KMS-11 (cell line): ENCODE measurements at regions not wholly inside any gene's neighbourhood (a gene's known extent, or its start where the extent isn't known, plus 50 kb on each side); places are given as distances from the start of the nearest gene placed in this dataset.

Experiments used
- H2AFZ ChIP-seq: fragments of 200-600 bp; sonication (generic); 2 replicates; pipeline ENCODE4 v1.6.1; 2016; ENCODE audit warnings: antibody characterized with exemption, mixed run types, low read depth
- H3K27ac ChIP-seq: fragments of 200-600 bp; sonication (generic); 2 replicates; pipeline ENCODE4 v1.6.1; 2016; ENCODE audit warnings: mild to moderate bottlenecking, mixed run types
- H3K27me3 ChIP-seq: fragments of 200-600 bp; sonication (generic); 2 replicates; pipeline ENCODE4 v1.6.1; 2017; ENCODE audit warnings: mild to moderate bottlenecking, low read depth, mixed run types, moderate library complexity; ENCODE audit not compliant: insufficient read depth
- H3K36me3 ChIP-seq: fragments of 200-600 bp; sonication (generic); 2 replicates; pipeline ENCODE4 v1.6.1; 2017; ENCODE audit warnings: mild to moderate bottlenecking, mixed run types; ENCODE audit not compliant: insufficient read depth
- H3K4me1 ChIP-seq: fragments of 200-600 bp; sonication (generic); 2 replicates; pipeline ENCODE4 v1.6.1; 2016; ENCODE audit warnings: mild to moderate bottlenecking, low read depth, mixed run types; ENCODE audit not compliant: poor library complexity, severe bottlenecking
- H3K4me2 ChIP-seq: fragments of 200-600 bp; sonication (generic); 2 replicates; pipeline ENCODE4 v1.7.0; 2016; ENCODE audit warnings: mild to moderate bottlenecking, mixed run types
- H3K4me3 ChIP-seq: fragments of 200-600 bp; sonication (generic); IDR thresholded peaks from 2 replicates; pipeline ENCODE4 v1.6.1; 2017; ENCODE audit warnings: low read depth, low read length, mixed read lengths; ENCODE audit not compliant: insufficient read depth
- H3K79me2 ChIP-seq: fragments of 200-600 bp; sonication (generic); 2 replicates; pipeline ENCODE4 v1.6.1; 2016; ENCODE audit warnings: low read depth, mixed run types; ENCODE audit not compliant: insufficient read depth
- H3K9ac ChIP-seq: fragments of 200-600 bp; sonication (generic); 2 replicates; pipeline ENCODE4 v1.6.1; 2016; ENCODE audit warnings: mild to moderate bottlenecking, mixed run types
- H4K20me1 ChIP-seq: fragments of 200-600 bp; sonication (generic); 2 replicates; pipeline ENCODE4 v1.6.1; 2016; ENCODE audit warnings: mild to moderate bottlenecking, mixed run types; ENCODE audit not compliant: insufficient read depth
- CTCF ChIP-seq: fragments of 200-600 bp; sonication (generic); conservative IDR thresholded peaks from 2 replicates; pipeline ENCODE4 v1.6.1; 2017; ENCODE audit warnings: low read depth, mild to moderate bottlenecking, antibody characterized with exemption, low read length, moderate library complexity, mixed read lengths

GRCh38 chr16:86958423-86958822 is 358.8 kb downstream of the C16orf95 start:
- no peak overlapping the region for H3K4me2 ChIP-seq
- no peak overlapping the region for H3K4me3 ChIP-seq
- no peak for TF ChIP-seq CTCF
- peaks cover 25% of the 10 kb centered on the region; the same call in 1 of the 2 replicates for H3K27me3 ChIP-seq
- no peaks in the 10 kb centered on the region for H3K79me2 ChIP-seq
- H4K20me1 ChIP-seq: no peaks in the 10 kb centered on the region
- H2AFZ ChIP-seq: no peak overlapping the region
- H3K4me1 ChIP-seq: no peaks in the 10 kb centered on the region
- H3K9ac ChIP-seq: no peak overlapping the region
- H3K27ac ChIP-seq: no peak overlapping the region
- no peaks in the 10 kb centered on the region for H3K36me3 ChIP-seq

- Histone ChIP-seq H3K27ac (no peak overlapping the region), H3K79me2 (no peaks in the 10 kb centered on the region), H3K9ac (no peak overlapping the region), H2AFZ (no peak overlapping the region), H3K4me3 (no peak overlapping the region), H3K27me3 (peaks cover 28% of the 10 kb centered on the region; the same call in 1 of the 2 replicates), H4K20me1 (no peaks in the 10 kb centered on the region), H3K36me3 (no peaks in the 10 kb centered on the region), H3K4me1 (no peaks in the 10 kb centered on the region), H3K4me2 (no peak overlapping the region)
- TF ChIP-seq CTCF: no peak
These were observed 358.0 kb downstream of the C16orf95 start for GRCh38 chr16:86959091-86959651.

GRCh38 chr16:86959729-86960128 is 357.5 kb downstream of the C16orf95 start:
- no peaks in the 10 kb centered on the region for H4K20me1 ChIP-seq
- H3K79me2 ChIP-seq: no peaks in the 10 kb centered on the region
- H3K4me2 ChIP-seq: no peak overlapping the region
- no peak overlapping the region for H2AFZ ChIP-seq
- no peaks in the 10 kb centered on the region for H3K4me1 ChIP-seq
- no peak overlapping the region for H3K9ac ChIP-seq
- no peaks in the 10 kb centered on the region for H3K36me3 ChIP-seq
- H3K27me3 ChIP-seq: peaks cover 30% of the 10 kb centered on the region; the same call in 1 of the 2 replicates
- no peak overlapping the region for H3K27ac ChIP-seq
- no peak overlapping the region for H3K4me3 ChIP-seq
- TF ChIP-seq CTCF: no peak

GRCh38 chr16:86960266-86960665 is 356.9 kb downstream of the C16orf95 start:
- Histone ChIP-seq H3K27ac (no peak overlapping the region), H4K20me1 (no peaks in the 10 kb centered on the region), H3K9ac (no peak overlapping the region), H2AFZ (no peak overlapping the region), H3K79me2 (no peaks in the 10 kb centered on the region), H3K36me3 (no peaks in the 10 kb centered on the region), H3K27me3 (peaks cover 30% of the 10 kb centered on the region; the same call in 1 of the 2 replicates), H3K4me2 (no peak overlapping the region), H3K4me3 (no peak overlapping the region), H3K4me1 (no peaks in the 10 kb centered on the region)
- no peak for TF ChIP-seq CTCF
